ENCODE measurements at regions not wholly inside any gene's neighbourhood (a gene's known extent, or its start where the extent isn't known, plus 50 kb on each side); places are given as distances from the start of the nearest gene placed in this dataset.

GRCh38 chr14:31945074-31945613 is 132.0 kb upstream of the ARHGAP5 start (continued):
- TF ChIP-seq ZBTB1 (CRISPR knock-in tag; IDR thresholded peaks at IDR 0.05; ENCODE audit: borderline replicate concordance, low read depth), result no peak
- no peak for TF ChIP-seq THAP12 (CRISPR knock-in tag; IDR thresholded peaks at IDR 0.05)
- TF ChIP-seq CREB3L1 (IDR thresholded peaks at IDR 0.05; ENCODE audit: borderline replicate concordance, low read depth), result no peak
- no peak for TF ChIP-seq PRDM10 (IDR thresholded peaks at IDR 0.05; ENCODE audit: partially characterized antibody)
- TF ChIP-seq ZBTB17 (CRISPR knock-in tag; IDR thresholded peaks at IDR 0.05), result no peak
